ENCODE measurements at regions not wholly inside any gene's neighbourhood (a gene's known extent, or its start where the extent isn't known, plus 50 kb on each side); places are given as distances from the start of the nearest gene placed in this dataset.

DNA sequence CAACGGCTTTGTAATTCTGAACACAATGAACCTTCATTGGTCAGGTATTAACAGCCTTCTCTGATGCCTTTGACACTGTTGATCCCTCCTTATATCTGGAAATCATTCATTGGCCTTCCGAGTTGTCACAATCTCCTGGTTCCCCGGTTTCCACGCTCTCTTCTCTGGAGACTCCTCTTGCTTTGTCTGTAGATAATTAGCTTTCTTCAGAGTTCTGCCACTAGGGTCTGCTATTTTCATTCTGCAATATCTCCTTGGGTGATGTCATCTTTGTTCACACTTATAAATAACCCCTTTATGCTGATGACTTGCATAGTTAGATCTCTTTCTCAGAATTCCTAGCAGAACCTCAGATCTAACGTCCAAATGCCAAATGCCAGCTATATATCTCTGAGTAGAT, 583.8 kb upstream of the ZNF717 start:
- intact Hi-C loops (cut with micrococcal nuclease) = no loop called here
- ATAC-seq (ENCODE audit: low read depth) = no peak
- no peaks in the 10 kb centered on the region for H3K36me3 ChIP-seq (replicated peaks in 1 of 2; ENCODE audit: control extremely low read depth in 1 of 2, control insufficient read depth in 1 of 2, extremely low read depth in 1 of 2, insufficient read depth in 2 of 2, low read length in 1 of 2)
- H3K9ac ChIP-seq (ENCODE audit: low read length) = no peak overlapping the region
- peaks cover 5% of the 10 kb centered on the region for H3K9me3 Mint-ChIP-seq (ENCODE audit: insufficient read depth)
- H4K20me1 ChIP-seq (ENCODE audit: control insufficient read depth, insufficient read depth, low read length, poor library complexity, severe bottlenecking) = no peaks in the 10 kb centered on the region
- no peaks in the 10 kb centered on the region for H3K27me3 Mint-ChIP-seq
- no peaks in the 10 kb centered on the region for H3K4me1 ChIP-seq (ENCODE audit: control insufficient read depth in 2 of 2, insufficient read depth in 2 of 2, low read length in 2 of 2)
- H2AFZ ChIP-seq (ENCODE audit: insufficient read depth, low read depth, low read length, poor library complexity, severe bottlenecking) = no peak overlapping the region
- TF ChIP-seq CTCF (IDR thresholded peaks at IDR 0.05) = no peak
- no peak for TF ChIP-seq EZH2 (IDR thresholded peaks at IDR 0.05; ENCODE audit: borderline replicate concordance, insufficient read depth, low read depth, low read length, poor library complexity, severe bottlenecking)
- H3K4me3 Mint-ChIP-seq = no peak overlapping the region
- H3K4me3 ChIP-seq (ENCODE audit: control extremely low read depth in 1 of 5, extremely low read depth in 1 of 5, insufficient read depth in 1 of 5, low read depth in 2 of 5, low read length in 4 of 5) = no peak overlapping the region
- POLR2A ChIA-PET = no interaction called here
- no peaks in the 10 kb centered on the region for H3K27me3 ChIP-seq (replicated peaks in 1 of 4; ENCODE audit: control extremely low read depth in 1 of 4, control insufficient read depth in 3 of 4, insufficient read depth in 4 of 4, low read length in 3 of 4)
- CTCF ChIA-PET = no interaction called here
- DNase-seq = no peak
- WGBS (ENCODE audit: insufficient coverage) = 89% methylated on average over 4 of the region's 5 CpGs
- H3K27ac Mint-ChIP-seq = no peak overlapping the region
- H3K79me2 ChIP-seq (ENCODE audit: control insufficient read depth, insufficient read depth, low read length) = no peaks in the 10 kb centered on the region
- no peak overlapping the region for H3K27ac ChIP-seq (ENCODE audit: low read length in 2 of 2)
- no peaks in the 10 kb centered on the region for H3K4me1 Mint-ChIP-seq
- no peaks in the 10 kb centered on the region for H3K9me3 ChIP-seq (ENCODE audit: control extremely low read depth in 1 of 3, control insufficient read depth in 2 of 3, insufficient read depth in 1 of 3, low read length in 2 of 3)
- no peak overlapping the region for H3K4me2 ChIP-seq (replicated peaks; ENCODE audit: low read depth, low read length, poor library complexity, severe bottlenecking)

DNA sequence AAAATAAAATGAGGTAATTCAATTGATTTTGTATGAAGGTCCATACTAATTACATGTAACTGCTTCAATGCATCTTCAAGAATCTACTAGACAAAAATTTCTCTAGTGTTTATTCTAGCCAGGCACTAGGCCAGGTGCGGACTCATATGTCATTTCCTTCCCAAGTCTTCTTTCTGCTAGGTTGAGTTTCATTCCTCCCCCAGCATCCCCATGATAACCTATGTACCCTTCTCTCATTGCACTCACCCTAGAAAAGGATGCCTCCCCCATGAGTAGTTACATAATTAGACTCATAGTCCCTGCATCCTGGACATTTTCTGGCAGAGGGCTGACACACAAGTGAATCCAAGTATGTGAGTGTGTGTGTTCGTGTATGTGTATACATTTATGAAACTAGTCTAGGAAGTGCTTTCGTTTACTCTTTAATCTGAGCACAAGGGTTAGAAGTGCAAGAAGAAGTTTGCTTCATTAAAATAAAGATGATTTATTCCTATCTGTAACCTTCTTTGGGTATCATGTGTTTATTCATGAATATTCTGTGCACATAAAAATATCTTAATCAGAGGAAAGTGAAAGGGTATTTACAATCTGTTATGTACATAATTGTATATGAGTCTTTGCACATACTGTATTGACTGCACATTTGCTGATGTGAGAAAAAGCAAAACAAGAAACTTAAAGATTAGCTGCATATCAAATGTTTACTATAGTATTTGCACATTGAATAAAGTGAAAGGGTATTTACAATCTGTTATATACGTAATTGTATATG, 585.6 kb upstream of the ZNF717 start:
- H3K4me3 Mint-ChIP-seq = no peak overlapping the region
- intact Hi-C loops (cut with micrococcal nuclease) = no loop called here
- H3K36me3 ChIP-seq (replicated peaks in 1 of 2; ENCODE audit: control extremely low read depth in 1 of 2, control insufficient read depth in 1 of 2, extremely low read depth in 1 of 2, insufficient read depth in 2 of 2, low read length in 1 of 2) = no peaks in the 10 kb centered on the region
- no peaks in the 10 kb centered on the region for H3K79me2 ChIP-seq (ENCODE audit: control insufficient read depth, insufficient read depth, low read length)
- no peak for DNase-seq
- no peak overlapping the region for H3K4me3 ChIP-seq (ENCODE audit: control extremely low read depth in 1 of 5, extremely low read depth in 1 of 5, insufficient read depth in 1 of 5, low read depth in 2 of 5, low read length in 4 of 5)
- no peak overlapping the region for H3K27ac ChIP-seq (ENCODE audit: low read length in 2 of 2)
- no peak for TF ChIP-seq CTCF (IDR thresholded peaks at IDR 0.05)
- WGBS (ENCODE audit: insufficient coverage) = 73% methylated on average over 1 of the region's 4 CpGs
- no peak overlapping the region for H3K4me2 ChIP-seq (replicated peaks; ENCODE audit: low read depth, low read length, poor library complexity, severe bottlenecking)
- H3K4me1 Mint-ChIP-seq = no peaks in the 10 kb centered on the region
- no peaks in the 10 kb centered on the region for H3K27me3 ChIP-seq (replicated peaks in 1 of 4; ENCODE audit: control extremely low read depth in 1 of 4, control insufficient read depth in 3 of 4, insufficient read depth in 4 of 4, low read length in 3 of 4)
- POLR2A ChIA-PET = no interaction called here
- H3K27me3 Mint-ChIP-seq = no peaks in the 10 kb centered on the region
- no peaks in the 10 kb centered on the region for H3K4me1 ChIP-seq (ENCODE audit: control insufficient read depth in 2 of 2, insufficient read depth in 2 of 2, low read length in 2 of 2)
- H3K9ac ChIP-seq (ENCODE audit: low read length) = no peak overlapping the region
- ATAC-seq (ENCODE audit: low read depth) = no peak
- CTCF ChIA-PET = no interaction called here
- no peak overlapping the region for H2AFZ ChIP-seq (ENCODE audit: insufficient read depth, low read depth, low read length, poor library complexity, severe bottlenecking)
- H3K27ac Mint-ChIP-seq = no peak overlapping the region
- no peaks in the 10 kb centered on the region for H4K20me1 ChIP-seq (ENCODE audit: control insufficient read depth, insufficient read depth, low read length, poor library complexity, severe bottlenecking)
- H3K9me3 ChIP-seq (ENCODE audit: control extremely low read depth in 1 of 3, control insufficient read depth in 2 of 3, insufficient read depth in 1 of 3, low read length in 2 of 3) = no peaks in the 10 kb centered on the region
- H3K9me3 Mint-ChIP-seq (ENCODE audit: insufficient read depth) = peaks cover 5% of the 10 kb centered on the region
